Parathyroid adenoma (tissue), 2 donors: ENCODE measurements at regions not wholly inside any gene's neighbourhood (a gene's known extent, or its start where the extent isn't known, plus 50 kb on each side); places are given as distances from the start of the nearest gene placed in this dataset.
"Not testable (repeated sequence)": the region's sequence is repeated elsewhere in the genome, so short reads cannot be mapped to it uniquely, and the experiment has no call there.

Source experiments
- H2AFZ ChIP-seq: fragments of 300-600 bp; sonication (generic); one replicate; pipeline ENCODE4 v1.7.0; 2017; ENCODE audit warnings: antibody characterized with exemption, mild to moderate bottlenecking
- H3K27ac ChIP-seq: fragments of 300-600 bp; sonication (generic); one replicate; pipeline ENCODE4 v1.7.0; 2017
- H3K27me3 ChIP-seq: fragments of 300-600 bp; sonication (generic); one replicate; pipeline ENCODE4 v1.7.0; 2017; ENCODE audit warnings: low read length; ENCODE audit not compliant: control insufficient read depth, insufficient read depth
- H3K36me3 ChIP-seq: fragments of 300-600 bp; sonication (generic); one replicate; pipeline ENCODE4 v1.7.0; 2017; ENCODE audit warnings: low read length; ENCODE audit not compliant: control insufficient read depth, insufficient read depth
- H3K4me1 ChIP-seq: fragments of 300-600 bp; sonication (generic); one replicate; pipeline ENCODE4 v1.7.0; 2017; ENCODE audit warnings: control low read depth
- H3K4me2 ChIP-seq: fragments of 300-600 bp; sonication (generic); one replicate; pipeline ENCODE4 v1.7.0; 2017; ENCODE audit warnings: low read length
- H3K4me3 ChIP-seq: fragments of 300-600 bp; sonication (generic); one replicate; pipeline ENCODE4 v1.7.0; 2017; ENCODE audit warnings: low read depth, low read length
- H3K79me2 ChIP-seq: fragments of 300-600 bp; sonication (generic); one replicate; pipeline ENCODE4 v1.7.0; 2017; ENCODE audit warnings: control low read depth
- H3K9ac ChIP-seq: fragments of 300-600 bp; sonication (generic); one replicate; pipeline ENCODE4 v1.7.0; 2017; ENCODE audit warnings: mild to moderate bottlenecking
- H3K9me3 ChIP-seq: fragments of 300-600 bp; sonication (generic); one replicate; pipeline ENCODE4 v1.7.0; 2017; ENCODE audit warnings: low read length; ENCODE audit not compliant: control insufficient read depth
- CTCF ChIP-seq: fragments of 300-600 bp; sonication (generic); IDR thresholded peaks from one replicate; pipeline ENCODE4 v1.7.0; 2017; ENCODE audit warnings: antibody characterized with exemption, mild to moderate bottlenecking
- donor health status: primary hyperparathyroidism.

- no peaks in the 10 kb centered on the region for H3K27me3 ChIP-seq
- H3K4me3 ChIP-seq = no peak overlapping the region
- H3K9me3 ChIP-seq = no peaks in the 10 kb centered on the region
- no peak overlapping the region for H3K27ac ChIP-seq
- TF ChIP-seq CTCF = no peak
- no peaks in the 10 kb centered on the region for H3K4me1 ChIP-seq
- H3K79me2 ChIP-seq = no peaks in the 10 kb centered on the region
- H3K4me2 ChIP-seq = no peak overlapping the region
- H3K9ac ChIP-seq = no peak overlapping the region
- no peaks in the 10 kb centered on the region for H3K36me3 ChIP-seq
- no peak overlapping the region for H2AFZ ChIP-seq
Measured at GRCh38 chr11:97620007-97620406, 1230.2 kb downstream of the JRKL start.

GRCh38 chr11:97621282-97621681 is 1231.5 kb downstream of the JRKL start:
- Histone ChIP-seq H3K27ac (no peak overlapping the region), H3K9ac (no peak overlapping the region), H3K79me2 (no peaks in the 10 kb centered on the region), H3K4me3 (no peak overlapping the region), H3K27me3 (no peaks in the 10 kb centered on the region), H3K36me3 (no peaks in the 10 kb centered on the region), H3K9me3 (no peaks in the 10 kb centered on the region), H2AFZ (no peak overlapping the region), H3K4me1 (no peaks in the 10 kb centered on the region), H3K4me2 (no peak overlapping the region)
- no peak for TF ChIP-seq CTCF

GRCh38 chr11:97622795-97623194 is 1233.0 kb downstream of the JRKL start:
- no peak overlapping the region for H2AFZ ChIP-seq

GRCh38 chr11:97636741-97637140 is 1246.9 kb downstream of the JRKL start:
- not testable (repeated sequence) for H3K4me3 ChIP-seq, H3K9ac ChIP-seq, H3K4me2 ChIP-seq, H2AFZ ChIP-seq, H3K79me2 ChIP-seq, H3K27ac ChIP-seq, H3K4me1 ChIP-seq, H3K27me3 ChIP-seq, H3K9me3 ChIP-seq, H3K36me3 ChIP-seq

More at GRCh38 chr11:97622795-97623194, 1233.0 kb downstream of the JRKL start:
- no peak overlapping the region for H3K27ac ChIP-seq
- no peaks in the 10 kb centered on the region for H3K36me3 ChIP-seq
- no peaks in the 10 kb centered on the region for H3K9me3 ChIP-seq
- no peaks in the 10 kb centered on the region for H3K27me3 ChIP-seq
- no peak overlapping the region for H3K9ac ChIP-seq
- TF ChIP-seq CTCF = no peak
- H3K4me3 ChIP-seq = no peak overlapping the region
- H3K79me2 ChIP-seq = no peaks in the 10 kb centered on the region
- H3K4me1 ChIP-seq = no peaks in the 10 kb centered on the region
- no peak overlapping the region for H3K4me2 ChIP-seq

- Histone ChIP-seq H3K9me3 (no peaks in the 10 kb centered on the region), H3K79me2 (no peaks in the 10 kb centered on the region), H2AFZ (no peak overlapping the region), H3K27me3 (no peaks in the 10 kb centered on the region), H3K4me2 (no peak overlapping the region), H3K4me1 (no peaks in the 10 kb centered on the region), H3K4me3 (no peak overlapping the region), H3K27ac (no peak overlapping the region), H3K9ac (no peak overlapping the region), H3K36me3 (no peaks in the 10 kb centered on the region)
- no peak for TF ChIP-seq CTCF
Measured at GRCh38 chr11:97637701-97638100, 1247.9 kb downstream of the JRKL start.
